ENCODE measurements at regions not wholly inside any gene's neighbourhood (a gene's known extent, or its start where the extent isn't known, plus 50 kb on each side); places are given as distances from the start of the nearest gene placed in this dataset.

- DNase-seq: no peak
Measured at GRCh38 chrX:4841216-4841745, 1127.8 kb upstream of the PRKX start.

GRCh38 chrX:4831574-4831973, 1118.1 kb upstream of the PRKX start:
- DNase-seq: no peak

GRCh38 chrX:4830880-4831557, 1117.6 kb upstream of the PRKX start:
- no peak for DNase-seq

- no peak for DNase-seq
Measured at GRCh38 chrX:4825550-4825949, 1112.1 kb upstream of the PRKX start.

- no peak for DNase-seq
Measured at GRCh38 chrX:4809571-4809970, 1096.1 kb upstream of the PRKX start.

GRCh38 chrX:4805502-4805901, 1092.1 kb upstream of the PRKX start:
- DNase-seq: no peak

GRCh38 chrX:4800756-4801155, 1087.3 kb upstream of the PRKX start:
- no peak for DNase-seq

- no peak for DNase-seq
Measured at GRCh38 chrX:4787971-4788370, 1074.5 kb upstream of the PRKX start.

- DNase-seq: no peak
Measured at GRCh38 chrX:4764888-4765287, 1051.4 kb upstream of the PRKX start.

GRCh38 chrX:4762196-4762595, 1048.7 kb upstream of the PRKX start:
- DNase-seq: no peak

- DNase-seq: no peak
Measured at GRCh38 chrX:4754878-4755604, 1041.6 kb upstream of the PRKX start.

- no peak for DNase-seq
Measured at GRCh38 chrX:4741024-4741423, 1027.6 kb upstream of the PRKX start.

GRCh38 chrX:4735299-4735698, 1021.9 kb upstream of the PRKX start:
- no peak for DNase-seq

GRCh38 chrX:4710618-4711433, 997.4 kb upstream of the PRKX start:
- DNase-seq: no peak

GRCh38 chrX:4708970-4709760, 995.7 kb upstream of the PRKX start:
- no peak for DNase-seq

- no peak for DNase-seq
Measured at GRCh38 chrX:4706961-4707360, 993.5 kb upstream of the PRKX start.

GRCh38 chrX:4690521-4690920, 977.1 kb upstream of the PRKX start:
- DNase-seq: no peak

- DNase-seq: no peak
Measured at GRCh38 chrX:4682636-4683035, 969.2 kb upstream of the PRKX start.

GRCh38 chrX:4675686-4676300, 962.3 kb upstream of the PRKX start:
- no peak for DNase-seq

GRCh38 chrX:4674028-4674782, 960.8 kb upstream of the PRKX start:
- no peak for DNase-seq

GRCh38 chrX:4671344-4671743, 957.9 kb upstream of the PRKX start:
- DNase-seq: no peak

- DNase-seq: no peak
Measured at GRCh38 chrX:4670606-4671005, 957.2 kb upstream of the PRKX start.
